ENCODE measurements at regions not wholly inside any gene's neighbourhood (a gene's known extent, or its start where the extent isn't known, plus 50 kb on each side); places are given as distances from the start of the nearest gene placed in this dataset.

- H3K27me3 Mint-ChIP-seq, result no peaks in the 10 kb centered on the region
- H3K9me3 Mint-ChIP-seq, result peaks cover 16% of the 10 kb centered on the region
- no peak overlapping the region for H3K27ac Mint-ChIP-seq
- no peaks in the 10 kb centered on the region for H3K4me1 Mint-ChIP-seq (ENCODE audit: low read depth)
- intact Hi-C loops (cut with micrococcal nuclease), result no loop called here
- H3K4me3 Mint-ChIP-seq, result no peak overlapping the region
- no peaks in the 10 kb centered on the region for H3K36me3 Mint-ChIP-seq (ENCODE audit: low read depth)
Observed at GRCh38 chr1:238135708-238136664, 245.3 kb upstream of the ZP4 start.

DNA sequence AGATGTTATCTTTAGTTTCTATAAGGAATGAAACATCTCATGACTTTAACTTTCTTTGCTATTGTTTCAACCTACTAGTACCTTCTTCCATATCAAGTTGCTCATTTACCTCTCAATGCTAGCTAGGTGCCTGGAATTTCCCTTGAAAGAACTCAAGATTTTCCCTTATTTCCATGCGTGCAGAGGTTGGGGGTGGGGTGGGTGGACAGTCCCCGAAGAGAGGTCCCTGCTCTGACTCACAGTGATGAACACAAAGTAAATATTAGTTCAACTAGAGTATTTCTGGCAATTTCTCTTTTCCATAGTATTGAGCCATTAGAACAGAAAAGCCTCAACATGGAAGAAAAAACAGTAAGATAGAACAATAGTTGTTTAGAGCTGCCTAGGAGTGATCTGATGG is 239.0 kb upstream of the ZP4 start:
- Mint-ChIP-seq H3K27ac (no peak overlapping the region), H3K27me3 (no peaks in the 10 kb centered on the region), H3K9me3 (peaks cover 12% of the 10 kb centered on the region), H3K36me3 (ENCODE audit: low read depth) (no peaks in the 10 kb centered on the region), H3K4me1 (ENCODE audit: low read depth) (no peaks in the 10 kb centered on the region), H3K4me3 (no peak overlapping the region)
- intact Hi-C loops (cut with micrococcal nuclease), result no loop called here

DNA sequence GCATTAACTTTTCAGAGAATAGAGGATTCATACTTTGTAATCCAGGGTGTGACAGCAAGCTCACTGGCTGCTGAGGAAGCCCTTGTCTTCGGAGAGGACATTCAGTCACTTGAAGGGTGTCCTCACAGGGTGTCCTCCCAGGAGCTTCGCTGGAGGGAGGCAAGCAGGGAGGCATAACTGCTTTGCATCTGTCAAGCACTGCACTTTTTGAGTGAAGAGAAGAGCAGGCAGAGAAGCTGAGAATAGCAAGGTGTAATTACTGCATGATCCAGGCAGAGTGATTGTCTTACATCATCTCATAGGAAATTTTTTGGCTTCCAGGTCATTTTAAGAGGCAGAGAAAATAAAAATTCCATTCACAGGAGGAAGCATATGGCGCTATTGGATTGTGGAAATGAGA is 232.5 kb upstream of the ZP4 start:
- intact Hi-C loops (cut with micrococcal nuclease), result no loop called here
- H3K9me3 Mint-ChIP-seq, result peaks cover 5% of the 10 kb centered on the region
- H3K4me1 Mint-ChIP-seq (ENCODE audit: low read depth), result no peaks in the 10 kb centered on the region
- no peak overlapping the region for H3K27ac Mint-ChIP-seq
- H3K27me3 Mint-ChIP-seq, result no peaks in the 10 kb centered on the region
- H3K4me3 Mint-ChIP-seq, result no peak overlapping the region
- no peaks in the 10 kb centered on the region for H3K36me3 Mint-ChIP-seq (ENCODE audit: low read depth)

GRCh38 chr1:238119861-238120260 is 229.1 kb upstream of the ZP4 start:
- H3K4me3 Mint-ChIP-seq, result no peak overlapping the region

DNA sequence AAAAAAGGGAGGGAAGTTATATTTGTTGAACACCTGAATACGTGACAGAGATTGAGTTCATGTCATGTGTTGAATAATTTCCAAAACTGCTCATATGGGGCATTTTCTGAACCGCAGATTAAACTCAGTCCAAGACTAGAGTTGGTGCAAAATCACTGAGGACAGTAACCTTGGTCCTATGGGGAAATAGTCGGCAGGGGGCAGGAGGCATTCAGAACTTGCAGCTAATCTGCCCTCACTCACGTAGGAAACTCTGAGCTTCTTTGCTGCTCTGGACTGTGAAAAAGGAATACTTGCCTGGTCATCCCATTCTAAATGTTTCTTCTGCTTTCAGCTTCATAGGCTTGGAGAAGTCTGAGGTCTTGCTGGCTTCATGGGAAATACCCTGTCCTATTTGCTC is 228.3 kb upstream of the ZP4 start:
- H3K27ac Mint-ChIP-seq, result no peak overlapping the region
- no peaks in the 10 kb centered on the region for H3K36me3 Mint-ChIP-seq (ENCODE audit: low read depth)
- H3K27me3 Mint-ChIP-seq, result no peaks in the 10 kb centered on the region
- intact Hi-C loops (cut with micrococcal nuclease), result no loop called here
- H3K4me1 Mint-ChIP-seq (ENCODE audit: low read depth), result no peaks in the 10 kb centered on the region
- H3K9me3 Mint-ChIP-seq, result no peaks in the 10 kb centered on the region
- H3K4me3 Mint-ChIP-seq, result no peak overlapping the region

More at GRCh38 chr1:238119861-238120260, 229.1 kb upstream of the ZP4 start:
- H3K4me1 Mint-ChIP-seq (ENCODE audit: low read depth), result no peaks in the 10 kb centered on the region
- no peak overlapping the region for H3K27ac Mint-ChIP-seq
- H3K9me3 Mint-ChIP-seq, result no peaks in the 10 kb centered on the region
- H3K27me3 Mint-ChIP-seq, result no peaks in the 10 kb centered on the region
- no peaks in the 10 kb centered on the region for H3K36me3 Mint-ChIP-seq (ENCODE audit: low read depth)
- intact Hi-C loops (cut with micrococcal nuclease), result no loop called here

DNA sequence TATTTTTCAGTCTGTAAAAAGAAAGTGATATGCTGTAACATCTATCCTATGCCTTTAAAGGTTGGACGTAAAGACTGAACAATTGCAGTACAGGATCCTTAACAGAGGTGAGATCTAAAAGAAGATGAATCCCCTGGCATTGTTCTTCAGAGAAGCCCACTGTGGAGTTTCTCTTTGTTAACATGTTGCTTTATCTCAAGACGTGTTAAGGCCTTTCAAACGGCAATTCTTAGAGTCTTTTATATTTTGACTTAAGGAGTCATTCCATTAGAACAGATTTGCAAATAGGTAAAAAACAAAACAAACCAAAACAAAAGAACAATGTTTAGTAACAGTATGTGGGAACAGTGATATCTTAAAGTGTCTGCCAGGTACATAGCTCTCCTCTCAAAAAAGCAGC is 225.1 kb upstream of the ZP4 start:
- Mint-ChIP-seq H3K9me3 (no peaks in the 10 kb centered on the region), H3K27ac (no peak overlapping the region), H3K36me3 (ENCODE audit: low read depth) (no peaks in the 10 kb centered on the region), H3K4me3 (no peak overlapping the region), H3K27me3 (no peaks in the 10 kb centered on the region), H3K4me1 (ENCODE audit: low read depth) (no peaks in the 10 kb centered on the region)
- intact Hi-C loops (cut with micrococcal nuclease), result no loop called here

DNA sequence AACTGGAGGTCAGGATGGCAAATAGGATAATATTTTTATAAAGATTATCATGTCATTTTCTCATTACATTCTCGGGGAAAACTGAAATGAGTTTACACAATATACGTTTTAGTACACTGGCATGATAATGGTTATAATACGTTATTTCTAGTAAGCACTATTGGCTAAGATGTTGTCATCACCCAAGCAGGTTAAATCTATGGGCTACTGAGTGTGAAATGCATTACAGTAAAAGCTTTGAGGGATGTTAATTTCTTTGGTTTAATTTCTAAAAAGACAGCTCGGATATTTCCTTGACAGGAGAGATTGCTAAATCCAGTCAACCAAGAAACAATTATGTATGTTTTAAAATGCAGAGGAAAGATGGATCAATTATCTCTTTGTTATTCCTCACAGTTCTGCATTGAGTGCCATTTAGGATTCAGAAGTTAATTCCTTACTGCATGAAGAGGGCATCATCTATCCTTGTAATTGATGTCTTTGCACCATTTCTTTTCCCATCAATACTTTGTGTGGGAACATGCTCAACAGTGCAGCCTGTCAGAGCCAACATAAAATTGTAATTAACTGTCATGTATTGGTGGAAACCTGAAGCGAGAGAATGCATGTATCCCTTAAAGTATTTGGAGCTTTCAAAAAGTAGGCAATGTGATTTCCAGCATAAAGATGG is 222.4 kb upstream of the ZP4 start:
- no peak overlapping the region for H3K27ac Mint-ChIP-seq
- no peaks in the 10 kb centered on the region for H3K27me3 Mint-ChIP-seq
- no peaks in the 10 kb centered on the region for H3K4me1 Mint-ChIP-seq (ENCODE audit: low read depth)
- intact Hi-C loops (cut with micrococcal nuclease), result no loop called here
- no peaks in the 10 kb centered on the region for H3K36me3 Mint-ChIP-seq (ENCODE audit: low read depth)
- H3K9me3 Mint-ChIP-seq, result no peaks in the 10 kb centered on the region
- H3K4me3 Mint-ChIP-seq, result no peak overlapping the region

DNA sequence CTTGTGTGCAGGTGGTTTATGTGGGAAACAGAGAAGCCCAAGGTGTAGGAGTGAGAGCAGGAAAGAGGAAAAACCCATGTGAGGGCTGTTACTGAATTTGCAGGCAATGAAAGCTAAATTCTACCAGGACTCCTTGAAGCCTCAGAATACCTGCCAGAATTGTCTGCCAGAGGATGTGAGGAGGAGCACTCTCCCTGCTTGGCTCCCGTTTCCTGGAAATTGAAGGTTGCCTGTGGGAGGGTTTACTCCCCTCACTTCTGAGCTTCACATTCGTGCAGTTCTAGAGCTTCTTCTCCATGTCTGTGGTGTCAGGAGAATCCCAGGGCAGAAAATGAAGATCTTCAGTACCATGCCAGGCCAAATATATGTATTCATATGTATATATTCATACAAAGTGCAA is 220.8 kb upstream of the ZP4 start:
- H3K9me3 Mint-ChIP-seq, result no peaks in the 10 kb centered on the region
- no peaks in the 10 kb centered on the region for H3K27me3 Mint-ChIP-seq
- intact Hi-C loops (cut with micrococcal nuclease), result no loop called here
- H3K4me3 Mint-ChIP-seq, result no peak overlapping the region
- H3K27ac Mint-ChIP-seq, result no peak overlapping the region
- H3K36me3 Mint-ChIP-seq (ENCODE audit: low read depth), result no peaks in the 10 kb centered on the region
- no peaks in the 10 kb centered on the region for H3K4me1 Mint-ChIP-seq (ENCODE audit: low read depth)

- intact Hi-C loops (cut with micrococcal nuclease), result no loop called here
- H3K4me3 Mint-ChIP-seq, result no peak overlapping the region
- no peaks in the 10 kb centered on the region for H3K4me1 Mint-ChIP-seq (ENCODE audit: low read depth)
- H3K27ac Mint-ChIP-seq, result no peak overlapping the region
- no peaks in the 10 kb centered on the region for H3K36me3 Mint-ChIP-seq (ENCODE audit: low read depth)
- no peaks in the 10 kb centered on the region for H3K9me3 Mint-ChIP-seq
- no peaks in the 10 kb centered on the region for H3K27me3 Mint-ChIP-seq
Observed at GRCh38 chr1:238111081-238111480, 220.4 kb upstream of the ZP4 start.

GRCh38 chr1:238108417-238108816 is 217.7 kb upstream of the ZP4 start:
- intact Hi-C loops (cut with micrococcal nuclease), result no loop called here
- Mint-ChIP-seq H3K27ac (no peak overlapping the region), H3K36me3 (ENCODE audit: low read depth) (no peaks in the 10 kb centered on the region), H3K27me3 (no peaks in the 10 kb centered on the region), H3K4me1 (ENCODE audit: low read depth) (no peaks in the 10 kb centered on the region), H3K9me3 (peaks cover 20% of the 10 kb centered on the region), H3K4me3 (no peak overlapping the region)

- no peaks in the 10 kb centered on the region for H3K4me1 Mint-ChIP-seq (ENCODE audit: low read depth)
- H3K4me3 Mint-ChIP-seq, result no peak overlapping the region
- intact Hi-C loops (cut with micrococcal nuclease), result no loop called here
- H3K27me3 Mint-ChIP-seq, result no peaks in the 10 kb centered on the region
- no peak overlapping the region for H3K27ac Mint-ChIP-seq
- H3K9me3 Mint-ChIP-seq, result peaks cover 21% of the 10 kb centered on the region
- H3K36me3 Mint-ChIP-seq (ENCODE audit: low read depth), result no peaks in the 10 kb centered on the region
Observed at GRCh38 chr1:238107322-238107721, 216.6 kb upstream of the ZP4 start.

GRCh38 chr1:238104752-238105151 is 214.0 kb upstream of the ZP4 start:
- H3K4me1 Mint-ChIP-seq (ENCODE audit: low read depth), result no peaks in the 10 kb centered on the region
- no peak overlapping the region for H3K4me3 Mint-ChIP-seq
- no peaks in the 10 kb centered on the region for H3K36me3 Mint-ChIP-seq (ENCODE audit: low read depth)
- intact Hi-C loops (cut with micrococcal nuclease), result no loop called here
- H3K9me3 Mint-ChIP-seq, result peaks cover 24% of the 10 kb centered on the region
- H3K27ac Mint-ChIP-seq, result no peak overlapping the region
- no peaks in the 10 kb centered on the region for H3K27me3 Mint-ChIP-seq

GRCh38 chr1:238101923-238102322 is 211.2 kb upstream of the ZP4 start:
- H3K27me3 Mint-ChIP-seq, result no peaks in the 10 kb centered on the region
- intact Hi-C loops (cut with micrococcal nuclease), result no loop called here
- peaks cover 33% of the 10 kb centered on the region for H3K9me3 Mint-ChIP-seq
- H3K4me3 Mint-ChIP-seq, result no peak overlapping the region
- no peaks in the 10 kb centered on the region for H3K36me3 Mint-ChIP-seq (ENCODE audit: low read depth)
- H3K4me1 Mint-ChIP-seq (ENCODE audit: low read depth), result no peaks in the 10 kb centered on the region
- no peak overlapping the region for H3K27ac Mint-ChIP-seq

DNA sequence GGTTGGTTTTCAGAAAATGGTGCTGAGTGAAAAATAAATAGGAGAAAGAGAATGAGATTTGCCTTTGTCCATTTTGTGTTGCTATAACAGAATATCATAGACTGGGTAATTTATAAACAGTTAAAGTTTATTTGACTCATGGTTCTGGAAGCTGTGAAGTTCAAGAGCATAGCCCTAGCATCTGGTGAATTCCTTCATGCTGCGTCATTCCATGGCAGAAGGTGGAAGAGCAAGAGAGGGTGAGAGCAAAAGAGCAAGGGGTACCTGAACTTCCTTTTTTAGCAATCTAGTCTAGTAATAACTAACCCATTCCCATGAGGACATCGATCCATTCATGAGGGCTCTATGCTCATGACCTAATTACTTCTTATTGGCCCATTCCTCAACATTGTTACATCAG is 209.1 kb upstream of the ZP4 start:
- Mint-ChIP-seq H3K27me3 (no peaks in the 10 kb centered on the region), H3K36me3 (ENCODE audit: low read depth) (no peaks in the 10 kb centered on the region), H3K27ac (no peak overlapping the region), H3K9me3 (peaks cover 23% of the 10 kb centered on the region), H3K4me3 (no peak overlapping the region), H3K4me1 (ENCODE audit: low read depth) (no peaks in the 10 kb centered on the region)
- intact Hi-C loops (cut with micrococcal nuclease), result no loop called here

Data from dendritic cell treated with granulocyte-macrophage colony-stimulating factor and Interleukin-4, amounts not matched to agents 40 ng/mL and 50 ng/mL, for 4 days (primary cell).